ENCODE measurements at regions not wholly inside any gene's neighbourhood (a gene's known extent, or its start where the extent isn't known, plus 50 kb on each side); places are given as distances from the start of the nearest gene placed in this dataset.
A peak's percentile ranks its signal among the peaks of the same experiment; 100 is the strongest.
"Not testable (repeated sequence)": the region's sequence is repeated elsewhere in the genome, so short reads cannot be mapped to it uniquely, and the experiment has no call there.

- Histone ChIP-seq H3K4me1 (ENCODE audit: insufficient read depth, low read length) (peaks cover 7% of the 10 kb centered on the region), H3K4me3 (ENCODE audit: low read length) (peak overlapping the region; percentile 31; the same call in 1 of the 2 replicates), H3K27me3 (ENCODE audit: insufficient read depth, low read length) (peaks cover 12% of the 10 kb centered on the region), H3K9me3 (ENCODE audit: insufficient read depth, low read depth, low read length) (no peaks in the 10 kb centered on the region), H3K9ac (ENCODE audit: low read depth, low read length) (no peak overlapping the region), H3K27ac (ENCODE audit: low read length) (no peak overlapping the region), H3K36me3 (ENCODE audit: insufficient read depth, low read depth, low read length) (no peaks in the 10 kb centered on the region)
Measured at GRCh38 chr5:174793684-174794328, 69.4 kb downstream of the MSX2 start.

- no peaks in the 10 kb centered on the region for H3K9me3 ChIP-seq (ENCODE audit: insufficient read depth, low read depth, low read length)
- no peaks in the 10 kb centered on the region for H3K36me3 ChIP-seq (ENCODE audit: insufficient read depth, low read depth, low read length)
- peaks cover 7% of the 10 kb centered on the region for H3K4me1 ChIP-seq (ENCODE audit: insufficient read depth, low read length)
- no peak overlapping the region for H3K9ac ChIP-seq (ENCODE audit: low read depth, low read length)
- H3K27ac ChIP-seq (ENCODE audit: low read length): no peak overlapping the region
- H3K27me3 ChIP-seq (ENCODE audit: insufficient read depth, low read length): peaks cover 12% of the 10 kb centered on the region
- H3K4me3 ChIP-seq (ENCODE audit: low read length): no peak overlapping the region
Measured at GRCh38 chr5:174793076-174793475, 68.7 kb downstream of the MSX2 start.

- peaks cover 12% of the 10 kb centered on the region for H3K27me3 ChIP-seq (ENCODE audit: insufficient read depth, low read length)
- H3K4me3 ChIP-seq (ENCODE audit: low read length); H3K36me3 ChIP-seq (ENCODE audit: insufficient read depth, low read depth, low read length); H3K9me3 ChIP-seq (ENCODE audit: insufficient read depth, low read depth, low read length); H3K4me1 ChIP-seq (ENCODE audit: insufficient read depth, low read length); H3K9ac ChIP-seq (ENCODE audit: low read depth, low read length); H3K27ac ChIP-seq (ENCODE audit: low read length): not testable (repeated sequence)
Measured at GRCh38 chr5:174792265-174792664, 67.9 kb downstream of the MSX2 start.

GRCh38 chr5:174790906-174791305 lies 66.5 kb downstream of the MSX2 start:
- H3K27ac ChIP-seq (ENCODE audit: low read length): no peak overlapping the region
- H3K9me3 ChIP-seq (ENCODE audit: insufficient read depth, low read depth, low read length): no peaks in the 10 kb centered on the region

GRCh38 chr5:174789596-174789995 lies 65.2 kb downstream of the MSX2 start:
- H3K4me1 ChIP-seq (ENCODE audit: insufficient read depth, low read length): no peaks in the 10 kb centered on the region
- H3K27ac ChIP-seq (ENCODE audit: low read length): no peak overlapping the region
- no peaks in the 10 kb centered on the region for H3K36me3 ChIP-seq (ENCODE audit: insufficient read depth, low read depth, low read length)
- H3K9me3 ChIP-seq (ENCODE audit: insufficient read depth, low read depth, low read length): 0 out of 2 replicates have a peak, but pooled peaks cover 5% of the 10 kb centered on the region
- peaks cover 12% of the 10 kb centered on the region for H3K27me3 ChIP-seq (ENCODE audit: insufficient read depth, low read length)
- no peak overlapping the region for H3K4me3 ChIP-seq (ENCODE audit: low read length)
- H3K9ac ChIP-seq (ENCODE audit: low read depth, low read length): no peak overlapping the region

More at GRCh38 chr5:174790906-174791305, 66.5 kb downstream of the MSX2 start:
- Histone ChIP-seq H3K27me3 (ENCODE audit: insufficient read depth, low read length) (peaks cover 12% of the 10 kb centered on the region), H3K4me3 (ENCODE audit: low read length) (no peak overlapping the region), H3K4me1 (ENCODE audit: insufficient read depth, low read length) (peaks cover 7% of the 10 kb centered on the region), H3K9ac (ENCODE audit: low read depth, low read length) (no peak overlapping the region), H3K36me3 (ENCODE audit: insufficient read depth, low read depth, low read length) (no peaks in the 10 kb centered on the region)

GRCh38 chr5:174785120-174785680 lies 60.8 kb downstream of the MSX2 start:
- Histone ChIP-seq H3K9me3 (ENCODE audit: insufficient read depth, low read depth, low read length) (peaks cover 5% of the 10 kb centered on the region; the same call in 1 of the 2 replicates), H3K36me3 (ENCODE audit: insufficient read depth, low read depth, low read length) (no peaks in the 10 kb centered on the region), H3K9ac (ENCODE audit: low read depth, low read length) (no peak overlapping the region), H3K4me3 (ENCODE audit: low read length) (no peak overlapping the region), H3K27ac (ENCODE audit: low read length) (no peak overlapping the region), H3K4me1 (ENCODE audit: insufficient read depth, low read length) (no peaks in the 10 kb centered on the region), H3K27me3 (ENCODE audit: insufficient read depth, low read length) (no peaks in the 10 kb centered on the region)
